A549 (cell line): ENCODE measurements at regions not wholly inside any gene's neighbourhood (a gene's known extent, or its start where the extent isn't known, plus 50 kb on each side); places are given as distances from the start of the nearest gene placed in this dataset.

ENCODE experiments used
- ATAC-seq, 2 experiments: fragments of 200-7000 bp in 1 of 2; fragments of >200 bp in 1 of 2; cut with Nextera tagmentation in 1 of 2; cut with Tn5 transposase in 1 of 2; 3 replicates each; pipeline versions ENCODE4 v1.8.0 to v1.9.1; 2018 to 2020; ENCODE audit warnings: mild to moderate bottlenecking in 1 of 2, moderate library complexity in 1 of 2
- CTCF ChIA-PET: fragments of 300-600 bp; sonication (Branson Sonifier 250); formaldehyde crosslinking; extraction: SDS; loops from one replicate; lab custom pipeline; 2021; ENCODE audit warnings: antibody characterized with exemption, inconsistent platforms; lab: Yijun Ruan, JAX
- POLR2A ChIA-PET: fragments of 350-600 bp; formaldehyde crosslinking; extraction: SDS; loops from one replicate; lab custom pipeline; 2021; ENCODE audit warnings: antibody characterized with exemption, inconsistent platforms; lab: Yijun Ruan, JAX
- DNase-seq, 2 experiments: peaks; one replicate each; pipeline versions ENCODE4 v3.0.0 to v3.0.0-alpha.2; 2011 to 2016; ENCODE audit warnings: low read depth in 1 of 2, low spot score in 1 of 2
- FAIRE-seq: peaks from 2 replicates; lab custom pipeline; 2011; peaks lifted over from hg19 to GRCh38; lab: Jason Lieb, UNC
- H3K27ac ChIP-seq, 2 experiments: fragments of >200 bp; sonication (Bioruptor Twin); formaldehyde crosslinking; 3 replicates each; pipeline ENCODE4 v1.5.1; 2016 to 2017
- H3K4me1 ChIP-seq: fragments of >200 bp; sonication (Bioruptor Twin); formaldehyde crosslinking; 3 replicates; pipeline ENCODE4 v1.6.1; 2016
- H3K4me2 ChIP-seq: fragments of >200 bp; sonication (Bioruptor Twin); formaldehyde crosslinking; 3 replicates; pipeline ENCODE4 v1.6.1; 2016
- H3K4me3 ChIP-seq: fragments of >200 bp; sonication (Bioruptor Twin); formaldehyde crosslinking; 3 replicates; pipeline ENCODE4 v1.5.1; 2016
- H3K9me3 ChIP-seq: fragments of >200 bp; sonication (Bioruptor Twin); formaldehyde crosslinking; 3 replicates; pipeline ENCODE4 v1.6.1; 2016
- CEBPB ChIP-seq, 2 experiments: fragments of >200 bp in 1 of 2; sonication (Bioruptor Twin) in 1 of 2; formaldehyde crosslinking in 1 of 2; IDR thresholded peaks; 2 replicates each; pipeline ENCODE4 v1.6.1; 2012 to 2016
- CHD2 ChIP-seq: fragments of 150-350 bp; IDR thresholded peaks from 2 replicates; pipeline ENCODE4 v1.6.1; 2014; ENCODE audit warnings: low read length; ENCODE audit not compliant: partially characterized antibody
- EHF ChIP-seq: fragments of 250-450 bp; sonication (Bioruptor Pico); IDR thresholded peaks from 2 replicates; pipeline ENCODE4 v1.5.0; 2020; ENCODE audit warnings: mild to moderate bottlenecking
- FOSL2 ChIP-seq, 2 experiments: fragments of 450-650 bp in 1 of 2; fragments of >200 bp in 1 of 2; sonication (Bioruptor Twin) in 1 of 2; formaldehyde crosslinking; IDR thresholded peaks; 2 replicates each; pipeline versions ENCODE4 v1.5.0 to v1.6.1; 2016 to 2020; ENCODE audit warnings: mild to moderate bottlenecking in 1 of 2, moderate library complexity in 1 of 2
- FOXS1 ChIP-seq: fragments of 250-450 bp; sonication (Bioruptor Pico); IDR thresholded peaks from 2 replicates; pipeline ENCODE4 v1.5.0; 2020; ENCODE audit warnings: mild to moderate bottlenecking, moderate library complexity
- HOXB13 ChIP-seq: fragments of 250-450 bp; sonication (Bioruptor Pico); IDR thresholded peaks from 2 replicates; pipeline ENCODE4 v1.5.0; 2020; ENCODE audit warnings: low read depth, mild to moderate bottlenecking, moderate library complexity
- JUN ChIP-seq, 2 experiments: fragments of >200 bp; sonication (Bioruptor Twin); formaldehyde crosslinking; IDR thresholded peaks; 2 replicates in 1 of 2; 3 replicates in 1 of 2; pipeline ENCODE4 v1.6.1; 2016 to 2017
- JUNB ChIP-seq: fragments of >200 bp; sonication (Bioruptor Twin); formaldehyde crosslinking; IDR thresholded peaks from 2 replicates; pipeline ENCODE4 v1.6.1; 2016
- MAFK ChIP-seq: fragments of 450-650 bp; IDR thresholded peaks from 2 replicates; pipeline ENCODE4 v1.6.1; 2014; ENCODE audit not compliant: partially characterized antibody
- MAZ ChIP-seq: fragments of 150-350 bp; IDR thresholded peaks from 2 replicates; pipeline ENCODE4 v1.6.1; 2014; ENCODE audit warnings: antibody characterized with exemption, low read depth, low read length, borderline replicate concordance
- MYC ChIP-seq: IDR thresholded peaks from 2 replicates; pipeline ENCODE4 v1.6.1; 2012; ENCODE audit warnings: mild to moderate bottlenecking, inconsistent platforms, low read length, improper control_type of control experiment, borderline replicate concordance
- NR3C1 ChIP-seq: fragments of >200 bp; sonication (Bioruptor Twin); formaldehyde crosslinking; IDR thresholded peaks from 3 replicates; pipeline ENCODE4 v1.6.1; 2017
- POLR2A ChIP-seq: IDR thresholded peaks from 2 replicates; pipeline ENCODE4 v1.6.1; 2012; ENCODE audit warnings: mild to moderate bottlenecking, low read length
- RAD21 ChIP-seq, 2 experiments: fragments of >200 bp in 1 of 2; sonication (Bioruptor Twin) in 1 of 2; formaldehyde crosslinking in 1 of 2; IDR thresholded peaks in 1 of 2; conservative IDR thresholded peaks in 1 of 2; 2 replicates in 1 of 2; 3 replicates in 1 of 2; pipeline ENCODE4 v1.6.1; 2012 to 2018; ENCODE audit warnings: inconsistent platforms in 1 of 2
- RARB ChIP-seq: fragments of 250-450 bp; sonication (Bioruptor Pico); IDR thresholded peaks from 2 replicates; pipeline ENCODE4 v1.8.0; 2021; ENCODE audit warnings: mild to moderate bottlenecking, moderate library complexity
- RCOR1 ChIP-seq: fragments of 150-350 bp; IDR thresholded peaks from 2 replicates; pipeline ENCODE4 v1.6.1; 2014; ENCODE audit warnings: antibody characterized with exemption, low read length, low read depth
- TFCP2L1 ChIP-seq: fragments of 250-450 bp; sonication (Bioruptor Pico); IDR thresholded peaks from 2 replicates; pipeline ENCODE4 v1.5.0; 2021; ENCODE audit warnings: mild to moderate bottlenecking
- ZC3H11A ChIP-seq: fragments of 450-650 bp; IDR thresholded peaks from 2 replicates; pipeline ENCODE4 v1.6.1; 2014; ENCODE audit warnings: antibody characterized with exemption, mild to moderate bottlenecking
- ZFP36 ChIP-seq: fragments of 450-650 bp; IDR thresholded peaks from 2 replicates; pipeline ENCODE4 v1.6.1; 2014; ENCODE audit warnings: borderline replicate concordance; ENCODE audit not compliant: partially characterized antibody
- ZNF302 ChIP-seq: fragments of 250-450 bp; sonication (Bioruptor Pico); IDR thresholded peaks from 2 replicates; pipeline ENCODE4 v1.9.0; 2021; ENCODE audit warnings: inconsistent platforms, mild to moderate bottlenecking, moderate library complexity
- WGBS: methylation state at CpG from one replicate; pipeline ENCODE4 v1.1.6; 2017; ENCODE audit errors: missing lambda C conversion rate; 5-methylcytosine and 5-hydroxymethylcytosine counted together
- TF ChIP-seq, protein P1 (sequence below): fragments of >200 bp; sonication (Bioruptor Twin); formaldehyde crosslinking; IDR thresholded peaks from 3 replicates; pipeline ENCODE4 v1.6.1; 2016
- TF ChIP-seq, protein P2 (sequence below): fragments of 250-450 bp; sonication (Bioruptor Pico); IDR thresholded peaks from 2 replicates; pipeline ENCODE4 v1.5.0; 2021; ENCODE audit warnings: mild to moderate bottlenecking, moderate library complexity, borderline replicate concordance
- TF ChIP-seq, protein P3 (sequence below): IDR thresholded peaks from 2 replicates; pipeline ENCODE4 v1.6.1; 2012
- TF ChIP-seq, protein P4 (sequence below): fragments of >200 bp; sonication (Bioruptor Twin); formaldehyde crosslinking; IDR thresholded peaks from 3 replicates; pipeline ENCODE4 v1.5.1; 2016
- TF ChIP-seq, protein P5 (sequence below): IDR thresholded peaks from 2 replicates; pipeline ENCODE4 v1.6.1; 2012; ENCODE audit warnings: low read depth, borderline replicate concordance
- TF ChIP-seq, protein P6 (sequence below): IDR thresholded peaks from 2 replicates; pipeline ENCODE4 v1.6.1; 2012

DNA sequence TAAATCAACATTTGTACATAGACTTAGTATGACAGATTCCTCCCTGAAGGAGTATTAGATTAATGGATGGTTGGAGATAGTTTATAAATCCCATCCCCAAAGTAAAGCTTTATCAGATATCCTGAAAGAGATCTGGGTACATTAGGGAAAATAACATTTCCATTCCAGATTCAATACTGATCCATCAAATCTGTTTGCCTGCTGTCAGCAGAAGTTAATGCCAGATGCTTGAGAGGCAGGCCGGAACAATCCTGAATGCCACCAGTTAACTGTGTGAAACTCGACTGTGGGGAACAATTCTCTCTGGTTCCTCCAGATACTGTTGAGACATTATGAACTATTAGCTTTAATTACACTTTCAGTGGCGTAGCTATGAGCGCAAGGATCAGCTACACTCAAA is 1166.8 kb downstream of the MAT2B start:
- POLR2A ChIA-PET = no interaction called here

DNA sequence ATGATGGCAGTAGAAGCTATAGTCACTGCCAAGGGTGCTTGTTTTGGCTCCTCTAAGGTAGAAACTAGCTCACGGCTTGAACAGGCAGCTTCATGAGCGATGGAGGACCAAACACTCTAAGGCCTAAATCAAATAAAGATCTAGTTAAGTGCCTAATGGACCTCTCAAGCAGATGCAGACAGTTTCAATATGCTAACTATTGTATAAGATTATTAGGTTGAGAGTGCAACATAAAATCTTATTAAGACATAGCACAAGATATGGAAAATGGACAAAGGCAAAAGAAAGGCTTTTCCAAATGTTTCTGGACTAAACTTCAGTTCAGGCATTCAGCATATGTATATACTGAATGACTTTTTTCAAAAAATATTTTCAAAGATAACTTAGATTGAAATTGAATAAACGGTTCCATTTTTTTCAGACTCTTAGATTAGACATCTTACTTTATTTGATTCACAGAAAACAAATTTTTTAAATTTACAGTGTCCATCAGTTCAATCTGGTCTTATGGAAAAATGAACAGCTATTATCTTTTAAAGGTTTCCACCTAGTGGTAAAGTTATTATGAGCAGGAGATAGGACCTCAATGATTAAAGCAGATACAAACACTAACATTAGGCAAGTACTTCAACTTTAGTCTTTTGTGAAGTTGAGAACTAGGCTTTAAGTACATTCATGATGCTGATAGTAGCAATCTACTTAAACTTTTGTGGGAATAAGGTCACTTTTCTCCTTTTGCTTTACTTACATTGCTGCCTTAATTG is 1167.7 kb downstream of the MAT2B start:
- TF ChIP-seq, protein P1, sequence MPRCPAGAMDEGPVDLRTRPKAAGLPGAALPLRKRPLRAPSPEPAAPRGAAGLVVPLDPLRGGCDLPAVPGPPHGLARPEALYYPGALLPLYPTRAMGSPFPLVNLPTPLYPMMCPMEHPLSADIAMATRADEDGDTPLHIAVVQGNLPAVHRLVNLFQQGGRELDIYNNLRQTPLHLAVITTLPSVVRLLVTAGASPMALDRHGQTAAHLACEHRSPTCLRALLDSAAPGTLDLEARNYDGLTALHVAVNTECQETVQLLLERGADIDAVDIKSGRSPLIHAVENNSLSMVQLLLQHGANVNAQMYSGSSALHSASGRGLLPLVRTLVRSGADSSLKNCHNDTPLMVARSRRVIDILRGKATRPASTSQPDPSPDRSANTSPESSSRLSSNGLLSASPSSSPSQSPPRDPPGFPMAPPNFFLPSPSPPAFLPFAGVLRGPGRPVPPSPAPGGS = no peak
- TF ChIP-seq RAD21 (conservative IDR thresholded peaks at IDR 0.05 in 1 of 2, IDR thresholded peaks at IDR 0.05 in 1 of 2) = peak in 1 of 2 experiments; percentile 23; a peak in 1 of 5 replicates
- TF ChIP-seq, protein P2, sequence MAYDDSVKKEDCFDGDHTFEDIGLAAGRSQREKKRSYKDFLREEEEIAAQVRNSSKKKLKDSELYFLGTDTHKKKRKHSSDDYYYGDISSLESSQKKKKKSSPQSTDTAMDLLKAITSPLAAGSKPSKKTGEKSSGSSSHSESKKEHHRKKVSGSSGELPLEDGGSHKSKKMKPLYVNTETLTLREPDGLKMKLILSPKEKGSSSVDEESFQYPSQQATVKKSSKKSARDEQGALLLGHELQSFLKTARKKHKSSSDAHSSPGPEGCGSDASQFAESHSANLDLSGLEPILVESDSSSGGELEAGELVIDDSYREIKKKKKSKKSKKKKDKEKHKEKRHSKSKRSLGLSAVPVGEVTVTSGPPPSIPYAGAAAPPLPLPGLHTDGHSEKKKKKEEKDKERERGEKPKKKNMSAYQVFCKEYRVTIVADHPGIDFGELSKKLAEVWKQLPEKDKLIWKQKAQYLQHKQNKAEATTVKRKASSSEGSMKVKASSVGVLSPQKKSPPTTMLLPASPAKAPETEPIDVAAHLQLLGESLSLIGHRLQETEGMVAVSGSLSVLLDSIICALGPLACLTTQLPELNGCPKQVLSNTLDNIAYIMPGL (CRISPR knock-in tag) = no peak
- ChIA-PET CTCF (interaction anchor here (0.5 to 1.3 kb wide), 3 partner anchors 13 to 660 kb away, joined by 3 read pairs; no protein-coding TSS in a partner anchor), POLR2A (no interaction called here)
- Histone ChIP-seq H3K27ac (no peak overlapping the region), H3K9me3 (no peaks in the 10 kb centered on the region), H3K4me2 (no peak overlapping the region), H3K4me3 (no peak overlapping the region), H3K4me1 (no peaks in the 10 kb centered on the region)
- no peak for FAIRE-seq
- 3% methylated on average over 3 of the region's 3 CpGs for WGBS
- ATAC-seq = no peak
- DNase-seq = peak in 1 of 2 experiments; percentile 1

More for the DNA sequence above, 1166.8 kb downstream of the MAT2B start:
- Histone ChIP-seq H3K4me1 (no peaks in the 10 kb centered on the region), H3K4me3 (no peak overlapping the region), H3K27ac (no peak overlapping the region), H3K4me2 (no peak overlapping the region), H3K9me3 (no peaks in the 10 kb centered on the region)
- FAIRE-seq (no peak), DNase-seq (no peak), ATAC-seq (no peak)
- 27% methylated on average over 4 of the region's 4 CpGs for WGBS
- TF ChIP-seq MAFK = no peak
- no peak for TF ChIP-seq POLR2A
- no peak for TF ChIP-seq MYC
- TF ChIP-seq HOXB13 (CRISPR knock-in tag) = no peak
- TF ChIP-seq JUN (IDR thresholded peaks at IDR 0.05) = no peak
- TF ChIP-seq MAZ = no peak
- no peak for TF ChIP-seq FOSL2 (IDR thresholded peaks at IDR 0.05)
- TF ChIP-seq FOSL2 (CRISPR knock-in tag; IDR thresholded peaks at IDR 0.05) = no peak
- TF ChIP-seq NR3C1 = no peak
- no peak for TF ChIP-seq RAD21 (conservative IDR thresholded peaks at IDR 0.05 in 1 of 2, IDR thresholded peaks at IDR 0.05 in 1 of 2)
- CTCF ChIA-PET = interaction anchor here (0.8 to 1.3 kb wide), 3 partner anchors 11 to 659 kb away, joined by 3 read pairs; no protein-coding TSS in a partner anchor

DNA sequence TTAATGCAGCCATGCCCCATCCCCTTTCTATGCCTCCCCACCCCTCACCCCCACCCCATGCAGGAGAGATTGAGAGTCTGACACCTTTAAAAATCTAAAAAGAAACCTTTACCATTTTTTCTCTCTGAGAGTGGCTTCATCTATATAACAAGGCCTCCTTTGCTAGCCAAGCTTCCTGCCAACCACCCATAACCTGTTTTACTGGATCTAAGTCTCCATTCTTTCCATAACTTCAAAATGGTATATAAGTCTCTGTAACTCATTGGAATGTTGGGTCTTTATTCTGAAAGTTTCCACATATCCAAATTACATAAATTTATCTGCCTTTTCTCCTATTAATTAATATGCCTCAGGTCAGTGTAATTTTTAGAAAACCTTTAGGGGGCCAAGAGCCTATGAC is 1174.0 kb downstream of the MAT2B start:
- TF ChIP-seq EHF (CRISPR knock-in tag) (no peak), POLR2A (no peak), FOXS1 (CRISPR knock-in tag) (no peak), ZFP36 (no peak), TFCP2L1 (CRISPR knock-in tag) (no peak), ZC3H11A (no peak), FOSL2 (IDR thresholded peaks at IDR 0.05) (no peak), FOSL2 (CRISPR knock-in tag; IDR thresholded peaks at IDR 0.05) (no peak), NR3C1 (no peak), CEBPB (IDR thresholded peaks at IDR 0.05) (no peak), MYC (no peak), CHD2 (no peak), RCOR1 (no peak), RARB (CRISPR knock-in tag) (no peak), JUNB (no peak), ZNF302 (no peak), RAD21 (conservative IDR thresholded peaks at IDR 0.05 in 1 of 2, IDR thresholded peaks at IDR 0.05 in 1 of 2) (no peak)
- TF ChIP-seq, protein P3, sequence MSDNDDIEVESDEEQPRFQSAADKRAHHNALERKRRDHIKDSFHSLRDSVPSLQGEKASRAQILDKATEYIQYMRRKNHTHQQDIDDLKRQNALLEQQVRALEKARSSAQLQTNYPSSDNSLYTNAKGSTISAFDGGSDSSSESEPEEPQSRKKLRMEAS = no peak
- TF ChIP-seq, protein P4, sequence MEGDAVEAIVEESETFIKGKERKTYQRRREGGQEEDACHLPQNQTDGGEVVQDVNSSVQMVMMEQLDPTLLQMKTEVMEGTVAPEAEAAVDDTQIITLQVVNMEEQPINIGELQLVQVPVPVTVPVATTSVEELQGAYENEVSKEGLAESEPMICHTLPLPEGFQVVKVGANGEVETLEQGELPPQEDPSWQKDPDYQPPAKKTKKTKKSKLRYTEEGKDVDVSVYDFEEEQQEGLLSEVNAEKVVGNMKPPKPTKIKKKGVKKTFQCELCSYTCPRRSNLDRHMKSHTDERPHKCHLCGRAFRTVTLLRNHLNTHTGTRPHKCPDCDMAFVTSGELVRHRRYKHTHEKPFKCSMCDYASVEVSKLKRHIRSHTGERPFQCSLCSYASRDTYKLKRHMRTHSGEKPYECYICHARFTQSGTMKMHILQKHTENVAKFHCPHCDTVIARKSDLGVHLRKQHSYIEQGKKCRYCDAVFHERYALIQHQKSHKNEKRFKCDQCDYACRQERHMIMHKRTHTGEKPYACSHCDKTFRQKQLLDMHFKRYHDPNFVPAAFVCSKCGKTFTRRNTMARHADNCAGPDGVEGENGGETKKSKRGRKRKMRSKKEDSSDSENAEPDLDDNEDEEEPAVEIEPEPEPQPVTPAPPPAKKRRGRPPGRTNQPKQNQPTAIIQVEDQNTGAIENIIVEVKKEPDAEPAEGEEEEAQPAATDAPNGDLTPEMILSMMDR = no peak
- TF ChIP-seq, protein P5, sequence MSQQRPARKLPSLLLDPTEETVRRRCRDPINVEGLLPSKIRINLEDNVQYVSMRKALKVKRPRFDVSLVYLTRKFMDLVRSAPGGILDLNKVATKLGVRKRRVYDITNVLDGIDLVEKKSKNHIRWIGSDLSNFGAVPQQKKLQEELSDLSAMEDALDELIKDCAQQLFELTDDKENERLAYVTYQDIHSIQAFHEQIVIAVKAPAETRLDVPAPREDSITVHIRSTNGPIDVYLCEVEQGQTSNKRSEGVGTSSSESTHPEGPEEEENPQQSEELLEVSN = no peak
- TF ChIP-seq, protein P6, sequence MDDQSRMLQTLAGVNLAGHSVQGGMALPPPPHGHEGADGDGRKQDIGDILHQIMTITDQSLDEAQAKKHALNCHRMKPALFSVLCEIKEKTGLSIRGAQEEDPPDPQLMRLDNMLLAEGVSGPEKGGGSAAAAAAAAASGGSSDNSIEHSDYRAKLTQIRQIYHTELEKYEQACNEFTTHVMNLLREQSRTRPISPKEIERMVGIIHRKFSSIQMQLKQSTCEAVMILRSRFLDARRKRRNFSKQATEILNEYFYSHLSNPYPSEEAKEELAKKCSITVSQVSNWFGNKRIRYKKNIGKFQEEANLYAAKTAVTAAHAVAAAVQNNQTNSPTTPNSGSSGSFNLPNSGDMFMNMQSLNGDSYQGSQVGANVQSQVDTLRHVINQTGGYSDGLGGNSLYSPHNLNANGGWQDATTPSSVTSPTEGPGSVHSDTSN = no peak
- POLR2A ChIA-PET = no interaction called here
- ATAC-seq = no peak
- no peak for DNase-seq
- no peaks in the 10 kb centered on the region for H3K4me1 ChIP-seq
- CTCF ChIA-PET = no interaction called here
- no peak overlapping the region for H3K4me3 ChIP-seq
- no peaks in the 10 kb centered on the region for H3K9me3 ChIP-seq
- no peak overlapping the region for H3K27ac ChIP-seq
- H3K4me2 ChIP-seq = no peak overlapping the region
- no peak for FAIRE-seq
